Peyer's patch (tissue), 4 donors: ENCODE measurements at regions not wholly inside any gene's neighbourhood (a gene's known extent, or its start where the extent isn't known, plus 50 kb on each side); places are given as distances from the start of the nearest gene placed in this dataset.

ENCODE experiments used
- DNase-seq, 3 donors: peaks; one replicate each; pipeline ENCODE4 v3.0.0-alpha.2; 2017 to 2019
- H3K27ac ChIP-seq, 4 donors: fragments of 200-600 bp; sonication (generic); one replicate each; pipeline ENCODE4 v1.5.1; 2016 to 2019
- H3K27me3 ChIP-seq, 2 donors: fragments of 200-600 bp; sonication (generic); one replicate each; pipeline ENCODE4 v1.5.1; 2019
- H3K36me3 ChIP-seq, 3 donors: fragments of 200-600 bp; sonication (generic); one replicate each; pipeline ENCODE4 v1.5.1; 2016 to 2019
- H3K4me1 ChIP-seq, 4 donors: fragments of 200-600 bp; sonication (generic); one replicate each; pipeline ENCODE4 v1.5.1; 2016 to 2019
- H3K4me3 ChIP-seq, 4 donors: fragments of 200-600 bp; sonication (generic); 1 replicate in 3 of 4; 2 replicates in 1 of 4; pipeline ENCODE4 v1.5.1; 2016 to 2019; ENCODE audit warnings: mild to moderate bottlenecking in 1 of 4
- H3K9me3 ChIP-seq, 4 donors: fragments of 200-600 bp; sonication (generic); one replicate each; pipeline ENCODE4 v1.5.1; 2016 to 2019; ENCODE audit warnings: mild to moderate bottlenecking in 1 of 4
- CTCF ChIP-seq, 6 experiments: fragments of 450-650 bp in 4 of 6; fragments of 200-600 bp in 2 of 6; sonication (generic) in 1 of 6; IDR thresholded peaks; one replicate each; pipeline ENCODE4 v1.5.1; 2017 to 2019; ENCODE audit warnings: antibody characterized with exemption in 6 of 6, mild to moderate bottlenecking in 3 of 6, moderate library complexity in 1 of 6
- POLR2A ChIP-seq, 2 donors: fragments of 450-650 bp; IDR thresholded peaks; one replicate each; pipeline ENCODE4 v1.5.1; 2017; ENCODE audit warnings: antibody characterized with exemption in 2 of 2, mild to moderate bottlenecking in 2 of 2, moderate library complexity in 2 of 2

DNA sequence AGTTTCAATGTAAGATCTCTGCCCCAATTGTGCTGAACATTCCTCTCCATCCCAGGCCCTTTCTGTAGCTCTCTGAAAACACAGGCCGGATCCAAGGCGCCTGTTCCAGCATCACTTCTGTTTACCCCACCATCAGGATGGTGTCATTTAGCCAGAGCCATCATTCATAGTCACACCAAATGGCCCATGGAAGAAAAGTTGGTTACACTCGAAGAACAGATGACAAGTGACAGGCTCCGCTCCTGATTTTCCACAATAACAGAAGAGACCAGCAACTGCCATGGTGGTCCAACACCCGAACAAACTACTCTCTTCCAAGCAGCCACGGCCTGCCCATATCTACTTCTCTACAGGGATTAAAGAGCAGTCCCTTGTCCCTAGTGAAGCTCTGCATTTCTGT, 59.9 kb upstream of the PROX1 start:
- no peak overlapping the region for H3K4me3 ChIP-seq
- H3K27ac ChIP-seq: no peak overlapping the region
- H3K36me3 ChIP-seq: no peaks in the 10 kb centered on the region
- H3K9me3 ChIP-seq: no peaks in the 10 kb centered on the region
- no peaks in the 10 kb centered on the region for H3K4me1 ChIP-seq
- H3K27me3 ChIP-seq: no peaks in the 10 kb centered on the region
- DNase-seq: no peak
- TF ChIP-seq CTCF (IDR thresholded peaks at IDR 0.05) (no peak), POLR2A (IDR thresholded peaks at IDR 0.05) (no peak)

DNA sequence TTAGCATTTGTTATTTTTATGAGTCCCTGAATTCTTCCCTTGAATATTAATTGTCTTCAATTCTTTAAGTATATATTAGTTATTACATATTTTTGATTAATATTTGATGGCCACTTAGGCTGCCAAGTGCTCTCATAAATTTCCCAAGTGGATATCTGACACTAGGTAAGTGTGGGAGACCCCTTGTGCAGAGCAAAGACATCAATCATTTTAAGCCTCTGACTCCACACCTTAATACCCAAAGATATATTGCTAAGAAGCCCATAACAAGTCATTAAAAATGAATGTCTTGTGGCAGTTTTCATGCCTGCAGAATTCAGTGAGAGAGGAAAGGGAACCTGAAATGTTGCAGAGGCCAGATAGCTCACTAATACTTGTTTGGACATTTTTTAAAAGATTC, 58.4 kb upstream of the PROX1 start:
- Histone ChIP-seq H3K27me3 (no peaks in the 10 kb centered on the region), H3K9me3 (no peaks in the 10 kb centered on the region), H3K27ac (no peak overlapping the region), H3K36me3 (no peaks in the 10 kb centered on the region), H3K4me3 (no peak overlapping the region), H3K4me1 (no peaks in the 10 kb centered on the region)
- TF ChIP-seq POLR2A (IDR thresholded peaks at IDR 0.05) (no peak), CTCF (IDR thresholded peaks at IDR 0.05) (no peak)
- no peak for DNase-seq

- no peaks in the 10 kb centered on the region for H3K9me3 ChIP-seq
- no peak overlapping the region for H3K4me3 ChIP-seq
- no peak for DNase-seq
- no peaks in the 10 kb centered on the region for H3K27me3 ChIP-seq
- H3K4me1 ChIP-seq: no peaks in the 10 kb centered on the region
- H3K36me3 ChIP-seq: no peaks in the 10 kb centered on the region
- no peak overlapping the region for H3K27ac ChIP-seq
- TF ChIP-seq CTCF (IDR thresholded peaks at IDR 0.05): no peak
- no peak for TF ChIP-seq POLR2A (IDR thresholded peaks at IDR 0.05)
Observed at GRCh38 chr1:213931836-213932235, 55.9 kb upstream of the PROX1 start.

GRCh38 chr1:213933336-213933735, 54.4 kb upstream of the PROX1 start:
- no peaks in the 10 kb centered on the region for H3K36me3 ChIP-seq
- no peak for TF ChIP-seq CTCF (IDR thresholded peaks at IDR 0.05)
- no peak overlapping the region for H3K4me3 ChIP-seq
- H3K27ac ChIP-seq: no peak overlapping the region
- H3K9me3 ChIP-seq: no peaks in the 10 kb centered on the region
- H3K4me1 ChIP-seq: no peaks in the 10 kb centered on the region
- H3K27me3 ChIP-seq: no peaks in the 10 kb centered on the region
- DNase-seq: no peak

DNA sequence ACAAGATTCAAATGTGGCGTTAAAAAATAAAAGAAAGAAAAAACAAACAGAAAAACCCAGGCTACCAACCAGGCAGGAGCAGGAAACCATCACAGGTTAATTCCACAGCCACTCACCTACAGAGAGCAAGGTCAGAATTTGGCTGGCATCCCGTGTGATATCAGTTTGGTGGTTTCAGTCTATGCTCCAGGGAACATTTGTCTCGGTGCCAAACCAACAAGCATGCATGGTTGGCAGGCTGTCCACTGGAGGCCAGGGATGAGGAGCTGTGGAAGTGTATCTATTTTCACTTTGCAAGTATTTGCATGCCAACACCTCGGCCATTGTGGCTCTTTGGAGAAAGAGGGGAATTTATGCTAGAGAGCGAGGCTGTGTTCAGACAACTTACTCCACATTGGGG, 53.1 kb upstream of the PROX1 start:
- no peaks in the 10 kb centered on the region for H3K36me3 ChIP-seq
- H3K9me3 ChIP-seq: no peaks in the 10 kb centered on the region
- H3K27ac ChIP-seq: no peak overlapping the region
- no peak for TF ChIP-seq CTCF (IDR thresholded peaks at IDR 0.05)
- TF ChIP-seq POLR2A (IDR thresholded peaks at IDR 0.05): no peak
- H3K27me3 ChIP-seq: no peaks in the 10 kb centered on the region
- no peaks in the 10 kb centered on the region for H3K4me1 ChIP-seq
- DNase-seq: no peak
- no peak overlapping the region for H3K4me3 ChIP-seq

GRCh38 chr1:213936571-213936970, 51.2 kb upstream of the PROX1 start:
- no peaks in the 10 kb centered on the region for H3K36me3 ChIP-seq
- DNase-seq: no peak
- no peak overlapping the region for H3K4me3 ChIP-seq
- TF ChIP-seq CTCF (IDR thresholded peaks at IDR 0.05) (no peak), POLR2A (IDR thresholded peaks at IDR 0.05) (no peak)
- no peaks in the 10 kb centered on the region for H3K27me3 ChIP-seq
- no peak overlapping the region for H3K27ac ChIP-seq
- no peaks in the 10 kb centered on the region for H3K4me1 ChIP-seq
- no peaks in the 10 kb centered on the region for H3K9me3 ChIP-seq
